ENCODE measurements at regions not wholly inside any gene's neighbourhood (a gene's known extent, or its start where the extent isn't known, plus 50 kb on each side); places are given as distances from the start of the nearest gene placed in this dataset.

DNA sequence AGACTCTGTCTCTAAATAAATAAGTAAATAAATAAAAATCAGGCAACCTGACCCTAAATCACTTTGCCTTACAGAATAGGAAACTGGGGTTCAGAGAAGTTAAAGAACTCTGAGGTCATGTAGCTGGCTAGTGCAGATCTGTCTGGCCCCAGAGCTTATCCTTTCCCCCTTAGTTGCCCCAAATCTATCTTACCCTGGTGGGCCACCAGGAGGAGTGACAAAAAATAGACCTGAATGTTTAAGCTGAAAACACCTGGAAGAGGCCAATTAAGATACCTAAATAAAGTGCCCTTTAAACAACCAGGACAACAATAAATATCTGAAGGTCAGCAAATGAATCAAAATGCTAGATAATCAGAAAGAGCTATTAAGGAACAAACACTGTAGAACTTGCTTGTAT is 59.7 kb downstream of the TEX35 start:
- H3K27ac ChIP-seq (ENCODE audit: low read depth in 1 of 2, low read length in 2 of 2) = no peak overlapping the region
- DNase-seq (ENCODE audit: low spot score) = no peak
- peaks cover 0 to 5% (median 0%) of the 10 kb centered on the region in 4 donors for H3K4me1 ChIP-seq (ENCODE audit: control insufficient read depth in 4 of 4, insufficient read depth in 4 of 4, low read length in 3 of 4)
- no peak overlapping the region for H3K9ac ChIP-seq (ENCODE audit: low read depth in 1 of 2, low read length in 2 of 2)
- H3K4me3 ChIP-seq (ENCODE audit: low read depth in 1 of 3, low read length in 3 of 3) = no peak overlapping the region
- TF ChIP-seq GABPA (IDR thresholded peaks at IDR 0.05 in 1 of 2, conservative IDR thresholded peaks at IDR 0.05 in 1 of 2) = no peak
- H3K36me3 ChIP-seq (ENCODE audit: control insufficient read depth in 4 of 4, insufficient read depth in 3 of 4, low read depth in 1 of 4, low read length in 3 of 4) = no peaks in the 10 kb centered on the region
- H3K9me3 ChIP-seq (ENCODE audit: control insufficient read depth in 4 of 4, low read length in 3 of 4) = no peaks in the 10 kb centered on the region
- no peaks in the 10 kb centered on the region for H3K27me3 ChIP-seq (ENCODE audit: control insufficient read depth in 4 of 4, insufficient read depth in 4 of 4, low read length in 3 of 4)

DNA sequence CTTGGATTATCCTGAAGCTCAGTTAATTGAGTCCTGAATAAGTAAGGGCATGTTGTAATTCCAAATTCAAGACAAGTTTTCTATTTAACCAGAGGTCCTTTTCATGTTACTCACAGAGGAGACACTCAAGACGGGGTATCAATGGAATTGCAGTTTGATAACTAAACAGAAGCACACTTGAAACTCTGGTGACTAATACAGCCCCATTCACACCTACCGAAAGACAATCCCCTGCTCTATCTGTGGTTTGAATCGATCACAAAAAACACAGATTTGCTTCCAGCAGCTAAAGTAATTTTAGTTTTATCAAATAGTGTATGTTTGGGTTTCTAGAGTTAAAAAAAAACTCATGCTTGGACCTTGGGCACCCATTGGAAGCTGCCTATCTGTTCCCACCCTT is 60.4 kb downstream of the TEX35 start:
- Histone ChIP-seq H3K27me3 (ENCODE audit: control insufficient read depth in 4 of 4, insufficient read depth in 4 of 4, low read length in 3 of 4) (no peaks in the 10 kb centered on the region), H3K4me3 (ENCODE audit: low read depth in 1 of 3, low read length in 3 of 3) (no peak overlapping the region), H3K9ac (ENCODE audit: low read depth in 1 of 2, low read length in 2 of 2) (no peak overlapping the region), H3K36me3 (ENCODE audit: control insufficient read depth in 4 of 4, insufficient read depth in 3 of 4, low read depth in 1 of 4, low read length in 3 of 4) (no peaks in the 10 kb centered on the region), H3K9me3 (ENCODE audit: control insufficient read depth in 4 of 4, low read length in 3 of 4) (no peaks in the 10 kb centered on the region), H3K4me1 (ENCODE audit: control insufficient read depth in 4 of 4, insufficient read depth in 4 of 4, low read length in 3 of 4) (peaks cover 0 to 5% (median 0%) of the 10 kb centered on the region in 4 donors), H3K27ac (ENCODE audit: low read depth in 1 of 2, low read length in 2 of 2) (no peak overlapping the region)
- TF ChIP-seq TAF1 (conservative IDR thresholded peaks at IDR 0.05) (no peak), EGR1 (IDR thresholded peaks at IDR 0.05; ENCODE audit: low read depth in 2 of 2) (no peak), RXRA (IDR thresholded peaks at IDR 0.05) (no peak), FOXA1 (IDR thresholded peaks at IDR 0.05) (no peak), NR2F2 (IDR thresholded peaks at IDR 0.05) (no peak), YY1 (IDR thresholded peaks at IDR 0.05) (no peak), JUND (IDR thresholded peaks at IDR 0.05) (no peak), FOXA2 (IDR thresholded peaks at IDR 0.05) (no peak), HNF4A (conservative IDR thresholded peaks at IDR 0.05) (no peak), SP1 (IDR thresholded peaks at IDR 0.05) (no peak), GABPA (IDR thresholded peaks at IDR 0.05 in 1 of 2, conservative IDR thresholded peaks at IDR 0.05 in 1 of 2) (no peak), HNF4G (IDR thresholded peaks at IDR 0.05) (no peak), RAD21 (IDR thresholded peaks at IDR 0.05) (no peak)
- TF ChIP-seq, protein P1, sequence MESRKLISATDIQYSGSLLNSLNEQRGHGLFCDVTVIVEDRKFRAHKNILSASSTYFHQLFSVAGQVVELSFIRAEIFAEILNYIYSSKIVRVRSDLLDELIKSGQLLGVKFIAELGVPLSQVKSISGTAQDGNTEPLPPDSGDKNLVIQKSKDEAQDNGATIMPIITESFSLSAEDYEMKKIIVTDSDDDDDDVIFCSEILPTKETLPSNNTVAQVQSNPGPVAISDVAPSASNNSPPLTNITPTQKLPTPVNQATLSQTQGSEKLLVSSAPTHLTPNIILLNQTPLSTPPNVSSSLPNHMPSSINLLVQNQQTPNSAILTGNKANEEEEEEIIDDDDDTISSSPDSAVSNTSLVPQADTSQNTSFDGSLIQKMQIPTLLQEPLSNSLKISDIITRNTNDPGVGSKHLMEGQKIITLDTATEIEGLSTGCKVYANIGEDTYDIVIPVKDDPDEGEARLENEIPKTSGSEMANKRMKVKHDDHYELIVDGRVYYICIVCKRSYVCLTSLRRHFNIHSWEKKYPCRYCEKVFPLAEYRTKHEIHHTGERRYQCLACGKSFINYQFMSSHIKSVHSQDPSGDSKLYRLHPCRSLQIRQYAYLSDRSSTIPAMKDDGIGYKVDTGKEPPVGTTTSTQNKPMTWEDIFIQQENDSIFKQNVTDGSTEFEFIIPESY (IDR thresholded peaks at IDR 0.05) = no peak
- TF ChIP-seq, protein P2, sequence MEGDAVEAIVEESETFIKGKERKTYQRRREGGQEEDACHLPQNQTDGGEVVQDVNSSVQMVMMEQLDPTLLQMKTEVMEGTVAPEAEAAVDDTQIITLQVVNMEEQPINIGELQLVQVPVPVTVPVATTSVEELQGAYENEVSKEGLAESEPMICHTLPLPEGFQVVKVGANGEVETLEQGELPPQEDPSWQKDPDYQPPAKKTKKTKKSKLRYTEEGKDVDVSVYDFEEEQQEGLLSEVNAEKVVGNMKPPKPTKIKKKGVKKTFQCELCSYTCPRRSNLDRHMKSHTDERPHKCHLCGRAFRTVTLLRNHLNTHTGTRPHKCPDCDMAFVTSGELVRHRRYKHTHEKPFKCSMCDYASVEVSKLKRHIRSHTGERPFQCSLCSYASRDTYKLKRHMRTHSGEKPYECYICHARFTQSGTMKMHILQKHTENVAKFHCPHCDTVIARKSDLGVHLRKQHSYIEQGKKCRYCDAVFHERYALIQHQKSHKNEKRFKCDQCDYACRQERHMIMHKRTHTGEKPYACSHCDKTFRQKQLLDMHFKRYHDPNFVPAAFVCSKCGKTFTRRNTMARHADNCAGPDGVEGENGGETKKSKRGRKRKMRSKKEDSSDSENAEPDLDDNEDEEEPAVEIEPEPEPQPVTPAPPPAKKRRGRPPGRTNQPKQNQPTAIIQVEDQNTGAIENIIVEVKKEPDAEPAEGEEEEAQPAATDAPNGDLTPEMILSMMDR (IDR thresholded peaks at IDR 0.05; ENCODE audit: low read depth, low read length, missing input control) = no peak
- TF ChIP-seq, protein P3, sequence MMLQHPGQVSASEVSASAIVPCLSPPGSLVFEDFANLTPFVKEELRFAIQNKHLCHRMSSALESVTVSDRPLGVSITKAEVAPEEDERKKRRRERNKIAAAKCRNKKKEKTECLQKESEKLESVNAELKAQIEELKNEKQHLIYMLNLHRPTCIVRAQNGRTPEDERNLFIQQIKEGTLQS (IDR thresholded peaks at IDR 0.05) = no peak
- TF ChIP-seq, protein P4, sequence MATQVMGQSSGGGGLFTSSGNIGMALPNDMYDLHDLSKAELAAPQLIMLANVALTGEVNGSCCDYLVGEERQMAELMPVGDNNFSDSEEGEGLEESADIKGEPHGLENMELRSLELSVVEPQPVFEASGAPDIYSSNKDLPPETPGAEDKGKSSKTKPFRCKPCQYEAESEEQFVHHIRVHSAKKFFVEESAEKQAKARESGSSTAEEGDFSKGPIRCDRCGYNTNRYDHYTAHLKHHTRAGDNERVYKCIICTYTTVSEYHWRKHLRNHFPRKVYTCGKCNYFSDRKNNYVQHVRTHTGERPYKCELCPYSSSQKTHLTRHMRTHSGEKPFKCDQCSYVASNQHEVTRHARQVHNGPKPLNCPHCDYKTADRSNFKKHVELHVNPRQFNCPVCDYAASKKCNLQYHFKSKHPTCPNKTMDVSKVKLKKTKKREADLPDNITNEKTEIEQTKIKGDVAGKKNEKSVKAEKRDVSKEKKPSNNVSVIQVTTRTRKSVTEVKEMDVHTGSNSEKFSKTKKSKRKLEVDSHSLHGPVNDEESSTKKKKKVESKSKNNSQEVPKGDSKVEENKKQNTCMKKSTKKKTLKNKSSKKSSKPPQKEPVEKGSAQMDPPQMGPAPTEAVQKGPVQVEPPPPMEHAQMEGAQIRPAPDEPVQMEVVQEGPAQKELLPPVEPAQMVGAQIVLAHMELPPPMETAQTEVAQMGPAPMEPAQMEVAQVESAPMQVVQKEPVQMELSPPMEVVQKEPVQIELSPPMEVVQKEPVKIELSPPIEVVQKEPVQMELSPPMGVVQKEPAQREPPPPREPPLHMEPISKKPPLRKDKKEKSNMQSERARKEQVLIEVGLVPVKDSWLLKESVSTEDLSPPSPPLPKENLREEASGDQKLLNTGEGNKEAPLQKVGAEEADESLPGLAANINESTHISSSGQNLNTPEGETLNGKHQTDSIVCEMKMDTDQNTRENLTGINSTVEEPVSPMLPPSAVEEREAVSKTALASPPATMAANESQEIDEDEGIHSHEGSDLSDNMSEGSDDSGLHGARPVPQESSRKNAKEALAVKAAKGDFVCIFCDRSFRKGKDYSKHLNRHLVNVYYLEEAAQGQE (IDR thresholded peaks at IDR 0.05) = no peak
- TF ChIP-seq, protein P5, sequence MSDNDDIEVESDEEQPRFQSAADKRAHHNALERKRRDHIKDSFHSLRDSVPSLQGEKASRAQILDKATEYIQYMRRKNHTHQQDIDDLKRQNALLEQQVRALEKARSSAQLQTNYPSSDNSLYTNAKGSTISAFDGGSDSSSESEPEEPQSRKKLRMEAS (IDR thresholded peaks at IDR 0.05) = no peak
- WGBS = 71% methylated on average over 3 of the region's 3 CpGs
- no peak for DNase-seq (ENCODE audit: low spot score)
